ENCODE measurements at regions not wholly inside any gene's neighbourhood (a gene's known extent, or its start where the extent isn't known, plus 50 kb on each side); places are given as distances from the start of the nearest gene placed in this dataset.

DNA sequence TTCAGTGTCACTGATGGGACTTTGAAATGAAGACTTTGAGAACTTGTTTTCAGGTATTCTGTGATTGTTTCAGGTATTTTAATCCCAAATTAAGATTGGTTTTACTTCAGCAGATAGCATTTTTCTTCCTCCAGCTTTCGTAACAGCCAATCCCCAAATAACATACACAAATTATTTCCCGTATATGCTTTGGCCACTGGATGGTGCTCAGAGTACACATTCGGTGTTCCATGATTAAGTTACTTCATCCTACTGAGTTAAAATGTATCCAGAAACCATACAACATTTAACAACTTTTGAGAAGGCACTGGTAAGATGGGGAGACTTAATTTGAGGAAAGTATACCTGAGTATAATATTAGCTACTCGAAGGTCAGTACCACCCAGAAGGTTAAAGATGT lies 233.4 kb upstream of the FAM47A start:
- POLR2A ChIA-PET = no interaction called here
- Histone ChIP-seq H3K27me3 (ENCODE audit: insufficient read depth, low read length) (no peaks in the 10 kb centered on the region), H3K9ac (ENCODE audit: low read length) (no peak overlapping the region), H3K4me1 (ENCODE audit: control insufficient read depth in 1 of 2, insufficient read depth in 2 of 2, low read length in 2 of 2) (no peaks in the 10 kb centered on the region), H3K27ac (ENCODE audit: low read depth, low read length) (no peak overlapping the region), H3K36me3 (ENCODE audit: control insufficient read depth in 1 of 2, insufficient read depth in 2 of 2, low read length in 2 of 2) (no peaks in the 10 kb centered on the region), H2AFZ (ENCODE audit: low read depth, low read length, poor library complexity, severe bottlenecking) (no peak overlapping the region), H3K4me3 (replicated peaks in 1 of 2; ENCODE audit: low read depth in 1 of 2, low read length in 2 of 2) (no peak overlapping the region), H3K79me2 (ENCODE audit: insufficient read depth, low read length) (no peaks in the 10 kb centered on the region), H3K9me3 (ENCODE audit: control insufficient read depth in 1 of 2, insufficient read depth in 1 of 2, low read depth in 1 of 2, low read length in 2 of 2) (no peaks in the 10 kb centered on the region), H3K4me2 (ENCODE audit: low read length) (no peak overlapping the region), H3K9me2 (ENCODE audit: insufficient read depth) (no peaks in the 10 kb centered on the region), H4K20me1 (ENCODE audit: insufficient read depth) (no peaks in the 10 kb centered on the region)
- BruUV-seq (replicated peaks) = no TSS peak
- no peak for DNase-seq (ENCODE audit: low read depth, low spot score)
- CTCF ChIA-PET = no interaction called here
- intact Hi-C loops (cut with micrococcal nuclease) = no loop called here
- RAD21 ChIA-PET (ENCODE audit: low non-redundant PET in 1 of 2, low total read pairs in 2 of 2, uncharacterized antibody in 2 of 2, unreplicated experiment in 2 of 2) = no interaction called here
- TF ChIP-seq, protein P1, sequence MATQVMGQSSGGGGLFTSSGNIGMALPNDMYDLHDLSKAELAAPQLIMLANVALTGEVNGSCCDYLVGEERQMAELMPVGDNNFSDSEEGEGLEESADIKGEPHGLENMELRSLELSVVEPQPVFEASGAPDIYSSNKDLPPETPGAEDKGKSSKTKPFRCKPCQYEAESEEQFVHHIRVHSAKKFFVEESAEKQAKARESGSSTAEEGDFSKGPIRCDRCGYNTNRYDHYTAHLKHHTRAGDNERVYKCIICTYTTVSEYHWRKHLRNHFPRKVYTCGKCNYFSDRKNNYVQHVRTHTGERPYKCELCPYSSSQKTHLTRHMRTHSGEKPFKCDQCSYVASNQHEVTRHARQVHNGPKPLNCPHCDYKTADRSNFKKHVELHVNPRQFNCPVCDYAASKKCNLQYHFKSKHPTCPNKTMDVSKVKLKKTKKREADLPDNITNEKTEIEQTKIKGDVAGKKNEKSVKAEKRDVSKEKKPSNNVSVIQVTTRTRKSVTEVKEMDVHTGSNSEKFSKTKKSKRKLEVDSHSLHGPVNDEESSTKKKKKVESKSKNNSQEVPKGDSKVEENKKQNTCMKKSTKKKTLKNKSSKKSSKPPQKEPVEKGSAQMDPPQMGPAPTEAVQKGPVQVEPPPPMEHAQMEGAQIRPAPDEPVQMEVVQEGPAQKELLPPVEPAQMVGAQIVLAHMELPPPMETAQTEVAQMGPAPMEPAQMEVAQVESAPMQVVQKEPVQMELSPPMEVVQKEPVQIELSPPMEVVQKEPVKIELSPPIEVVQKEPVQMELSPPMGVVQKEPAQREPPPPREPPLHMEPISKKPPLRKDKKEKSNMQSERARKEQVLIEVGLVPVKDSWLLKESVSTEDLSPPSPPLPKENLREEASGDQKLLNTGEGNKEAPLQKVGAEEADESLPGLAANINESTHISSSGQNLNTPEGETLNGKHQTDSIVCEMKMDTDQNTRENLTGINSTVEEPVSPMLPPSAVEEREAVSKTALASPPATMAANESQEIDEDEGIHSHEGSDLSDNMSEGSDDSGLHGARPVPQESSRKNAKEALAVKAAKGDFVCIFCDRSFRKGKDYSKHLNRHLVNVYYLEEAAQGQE (IDR thresholded peaks at IDR 0.05; ENCODE audit: low read depth) = no peak
- no peak for TF ChIP-seq EZH2phosphoT487 (IDR thresholded peaks at IDR 0.05; ENCODE audit: borderline replicate concordance)
- TF ChIP-seq, protein P2, sequence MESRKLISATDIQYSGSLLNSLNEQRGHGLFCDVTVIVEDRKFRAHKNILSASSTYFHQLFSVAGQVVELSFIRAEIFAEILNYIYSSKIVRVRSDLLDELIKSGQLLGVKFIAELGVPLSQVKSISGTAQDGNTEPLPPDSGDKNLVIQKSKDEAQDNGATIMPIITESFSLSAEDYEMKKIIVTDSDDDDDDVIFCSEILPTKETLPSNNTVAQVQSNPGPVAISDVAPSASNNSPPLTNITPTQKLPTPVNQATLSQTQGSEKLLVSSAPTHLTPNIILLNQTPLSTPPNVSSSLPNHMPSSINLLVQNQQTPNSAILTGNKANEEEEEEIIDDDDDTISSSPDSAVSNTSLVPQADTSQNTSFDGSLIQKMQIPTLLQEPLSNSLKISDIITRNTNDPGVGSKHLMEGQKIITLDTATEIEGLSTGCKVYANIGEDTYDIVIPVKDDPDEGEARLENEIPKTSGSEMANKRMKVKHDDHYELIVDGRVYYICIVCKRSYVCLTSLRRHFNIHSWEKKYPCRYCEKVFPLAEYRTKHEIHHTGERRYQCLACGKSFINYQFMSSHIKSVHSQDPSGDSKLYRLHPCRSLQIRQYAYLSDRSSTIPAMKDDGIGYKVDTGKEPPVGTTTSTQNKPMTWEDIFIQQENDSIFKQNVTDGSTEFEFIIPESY (IDR thresholded peaks at IDR 0.05; ENCODE audit: extremely low read depth, insufficient replicate concordance, low read length) = no peak
- no peak for TF ChIP-seq EZH2 (IDR thresholded peaks at IDR 0.05)
- TF ChIP-seq SRF (IDR thresholded peaks at IDR 0.05; ENCODE audit: low read depth) = no peak
- no peak for TF ChIP-seq ZNF274 (IDR thresholded peaks at IDR 0.05; ENCODE audit: low read depth, low read length)
- TF ChIP-seq ZFX (IDR thresholded peaks at IDR 0.05) = no peak
- TF ChIP-seq ELF1 (IDR thresholded peaks at IDR 0.05; ENCODE audit: borderline replicate concordance, low read depth) = no peak
- TF ChIP-seq, protein P3, sequence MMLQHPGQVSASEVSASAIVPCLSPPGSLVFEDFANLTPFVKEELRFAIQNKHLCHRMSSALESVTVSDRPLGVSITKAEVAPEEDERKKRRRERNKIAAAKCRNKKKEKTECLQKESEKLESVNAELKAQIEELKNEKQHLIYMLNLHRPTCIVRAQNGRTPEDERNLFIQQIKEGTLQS (IDR thresholded peaks at IDR 0.05) = no peak
- TF ChIP-seq SP1 (IDR thresholded peaks at IDR 0.05; ENCODE audit: low read depth) = no peak
- TF ChIP-seq EGR1 (IDR thresholded peaks at IDR 0.05; ENCODE audit: low read depth) = no peak
- no peak for TF ChIP-seq SIN3A (IDR thresholded peaks at IDR 0.05; ENCODE audit: low read depth)
- TF ChIP-seq YY1 (IDR thresholded peaks at IDR 0.05; ENCODE audit: extremely low read depth, insufficient replicate concordance, low read depth, low read length) = no peak
- no peak for TF ChIP-seq RAD21 (IDR thresholded peaks at IDR 0.05; ENCODE audit: low read depth)
- no peak for TF ChIP-seq CEBPB (IDR thresholded peaks at IDR 0.05; ENCODE audit: low read depth)
- no peak for TF ChIP-seq CBX3 (IDR thresholded peaks at IDR 0.05; ENCODE audit: low read depth)
- TF ChIP-seq TCF7L2 (IDR thresholded peaks at IDR 0.05; ENCODE audit: borderline replicate concordance, extremely low read depth, insufficient read depth, insufficient read length) = no peak
- ATAC-seq = no peak

All from HCT116 (cell line).